ENCODE measurements at regions not wholly inside any gene's neighbourhood (a gene's known extent, or its start where the extent isn't known, plus 50 kb on each side); places are given as distances from the start of the nearest gene placed in this dataset.

DNA sequence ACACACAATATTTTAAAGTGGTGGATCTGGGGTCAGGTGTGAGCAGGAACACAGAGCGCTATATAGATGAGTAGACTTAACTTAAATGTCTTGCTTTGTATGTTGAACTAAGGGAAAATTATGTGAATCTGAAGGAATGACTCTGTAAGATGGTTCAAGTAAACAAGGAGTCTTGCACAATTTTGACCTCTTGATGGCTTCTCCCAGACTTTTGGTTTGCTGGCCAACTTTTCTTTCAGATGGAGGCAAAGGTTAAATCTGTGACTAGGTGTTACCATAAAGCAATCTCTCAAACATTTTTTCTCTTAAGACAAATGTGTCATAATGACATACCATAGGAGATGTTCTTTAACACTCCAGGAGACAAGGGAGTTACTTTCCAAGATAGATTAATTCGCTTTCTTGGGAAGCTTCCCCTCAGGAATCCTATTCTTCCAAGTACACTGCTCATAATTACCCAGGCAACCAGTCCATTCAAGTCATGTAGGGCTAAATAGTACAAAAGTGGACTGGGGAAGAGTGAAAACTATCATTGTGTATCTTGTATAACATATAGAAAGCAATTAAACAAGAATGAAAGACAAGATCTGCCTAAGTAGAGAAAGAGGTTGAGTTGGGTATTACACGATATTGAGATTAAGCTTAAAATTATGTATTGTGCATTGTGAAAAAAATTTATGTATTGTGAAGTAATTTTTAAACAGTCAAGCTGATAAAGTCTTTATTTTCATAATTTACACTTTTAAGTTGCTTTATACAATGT is 60.3 kb upstream of the SLC27A6 start:
- no peak for DNase-seq

DNA sequence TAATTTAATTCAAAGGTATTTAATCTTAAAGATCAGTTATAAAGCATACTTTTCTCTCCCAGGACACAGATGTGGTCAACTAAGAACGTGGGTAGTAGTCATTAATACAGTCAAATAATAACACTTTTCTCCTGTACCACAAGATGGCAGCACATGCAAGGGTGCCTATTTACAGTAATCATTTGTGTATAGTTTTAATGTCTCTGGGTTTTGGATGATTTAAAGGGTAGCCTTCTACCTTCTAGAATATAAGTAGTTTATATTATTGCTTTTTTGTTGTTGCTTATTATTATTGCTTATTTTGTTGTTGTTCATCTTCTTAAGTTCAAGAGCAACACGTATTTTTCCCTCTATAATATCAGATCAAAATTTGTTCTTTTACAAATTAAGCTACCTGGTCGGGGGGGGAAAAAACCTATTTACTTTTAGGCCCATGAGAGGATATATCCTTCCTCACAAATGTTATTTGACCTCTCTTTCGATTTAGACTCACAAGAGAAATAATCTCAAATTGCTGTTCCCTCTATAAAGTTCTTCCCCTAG is 59.6 kb upstream of the SLC27A6 start:
- peak; percentile 42 for DNase-seq

DNA sequence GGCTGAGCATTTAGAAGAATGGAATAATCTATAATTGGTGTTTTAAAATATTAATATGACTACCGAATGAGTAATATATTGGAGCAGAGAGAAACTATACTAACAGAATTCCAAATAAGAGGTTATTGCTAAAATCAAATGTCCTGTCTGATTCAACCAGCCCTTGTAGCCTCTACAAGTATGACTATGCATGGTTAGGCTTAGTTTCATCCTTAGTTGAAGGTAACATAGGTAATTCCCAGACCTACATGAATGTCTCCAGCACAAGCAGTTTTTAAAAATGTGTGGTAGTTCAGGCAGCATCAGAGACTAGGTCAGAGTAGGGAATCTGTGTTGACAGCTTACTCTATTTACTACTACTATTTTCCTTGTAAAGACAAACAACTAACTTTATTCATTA is 51.7 kb upstream of the SLC27A6 start:
- DNase-seq, result no peak

Measured in NCI-H446 treated with DMSO at 0.1 percent for 48 hours (cell line).